ENCODE measurements at regions not wholly inside any gene's neighbourhood (a gene's known extent, or its start where the extent isn't known, plus 50 kb on each side); places are given as distances from the start of the nearest gene placed in this dataset.

DNA sequence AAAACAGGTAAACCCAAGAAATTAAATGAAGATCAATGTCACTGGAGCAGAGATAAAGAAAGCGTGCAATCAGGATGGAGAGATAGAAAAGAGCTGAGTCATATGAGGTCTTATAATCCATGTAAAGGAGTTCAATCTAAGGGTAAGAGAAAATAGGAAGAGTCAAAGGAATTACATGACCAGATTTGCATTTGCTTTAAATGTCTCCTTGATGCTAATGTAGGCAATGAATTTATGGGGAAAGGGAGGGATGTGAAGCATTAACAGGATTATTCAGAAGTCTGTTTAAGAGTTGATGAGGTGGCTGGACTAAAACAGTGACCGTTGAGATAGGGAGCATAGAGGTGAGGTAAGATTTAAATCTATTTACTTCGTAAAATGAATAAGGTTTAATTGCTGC is 623.1 kb downstream of the MBD2 start:
- TF ChIP-seq, protein P1, sequence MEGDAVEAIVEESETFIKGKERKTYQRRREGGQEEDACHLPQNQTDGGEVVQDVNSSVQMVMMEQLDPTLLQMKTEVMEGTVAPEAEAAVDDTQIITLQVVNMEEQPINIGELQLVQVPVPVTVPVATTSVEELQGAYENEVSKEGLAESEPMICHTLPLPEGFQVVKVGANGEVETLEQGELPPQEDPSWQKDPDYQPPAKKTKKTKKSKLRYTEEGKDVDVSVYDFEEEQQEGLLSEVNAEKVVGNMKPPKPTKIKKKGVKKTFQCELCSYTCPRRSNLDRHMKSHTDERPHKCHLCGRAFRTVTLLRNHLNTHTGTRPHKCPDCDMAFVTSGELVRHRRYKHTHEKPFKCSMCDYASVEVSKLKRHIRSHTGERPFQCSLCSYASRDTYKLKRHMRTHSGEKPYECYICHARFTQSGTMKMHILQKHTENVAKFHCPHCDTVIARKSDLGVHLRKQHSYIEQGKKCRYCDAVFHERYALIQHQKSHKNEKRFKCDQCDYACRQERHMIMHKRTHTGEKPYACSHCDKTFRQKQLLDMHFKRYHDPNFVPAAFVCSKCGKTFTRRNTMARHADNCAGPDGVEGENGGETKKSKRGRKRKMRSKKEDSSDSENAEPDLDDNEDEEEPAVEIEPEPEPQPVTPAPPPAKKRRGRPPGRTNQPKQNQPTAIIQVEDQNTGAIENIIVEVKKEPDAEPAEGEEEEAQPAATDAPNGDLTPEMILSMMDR (IDR thresholded peaks at IDR 0.05) = no peak
- TF ChIP-seq EP300 (IDR thresholded peaks at IDR 0.05) = no peak
- TF ChIP-seq POLR2AphosphoS5 (IDR thresholded peaks at IDR 0.05) = no peak
- no peak for TF ChIP-seq POLR2A (IDR thresholded peaks at IDR 0.05)
